ENCODE measurements at regions not wholly inside any gene's neighbourhood (a gene's known extent, or its start where the extent isn't known, plus 50 kb on each side); places are given as distances from the start of the nearest gene placed in this dataset.

GRCh38 chr3:23113455-23114171 lies 89.5 kb upstream of the UBE2E2 start:
- DNase-seq, result no peak
- Mint-ChIP-seq H3K4me3 (ENCODE audit: low read depth, unreplicated experiment) (no peak overlapping the region), H3K27ac (ENCODE audit: unreplicated experiment) (no peak overlapping the region), H3K36me3 (ENCODE audit: insufficient read depth, unreplicated experiment) (no peaks in the 10 kb centered on the region), H3K4me1 (ENCODE audit: low read depth, unreplicated experiment) (peaks cover 16% of the 10 kb centered on the region), H3K9me3 (ENCODE audit: low read depth, unreplicated experiment) (no peaks in the 10 kb centered on the region), H3K27me3 (ENCODE audit: unreplicated experiment) (peaks cover 79% of the 10 kb centered on the region)
- no peak for TF ChIP-seq CTCF (IDR thresholded peaks at IDR 0.05; ENCODE audit: unreplicated experiment)
- intact Hi-C loops (cut with micrococcal nuclease; ENCODE audit: unreplicated experiment), result no loop called here
- CTCF ChIA-PET, result interaction anchor here (0.7 kb wide), 1 partner anchor 580 kb away, joined by 3 read pairs; no protein-coding TSS in a partner anchor
- BruUV-seq (replicated peaks), result no TSS peak

- H3K4me1 Mint-ChIP-seq (ENCODE audit: low read depth, unreplicated experiment), result peaks cover 16% of the 10 kb centered on the region
- CTCF ChIA-PET, result no interaction called here
- BruUV-seq (replicated peaks), result no TSS peak
- intact Hi-C loops (cut with micrococcal nuclease; ENCODE audit: unreplicated experiment), result no loop called here
- no peaks in the 10 kb centered on the region for H3K9me3 Mint-ChIP-seq (ENCODE audit: low read depth, unreplicated experiment)
- H3K36me3 Mint-ChIP-seq (ENCODE audit: insufficient read depth, unreplicated experiment), result no peaks in the 10 kb centered on the region
- no peak for DNase-seq
- H3K27me3 Mint-ChIP-seq (ENCODE audit: unreplicated experiment), result peaks cover 79% of the 10 kb centered on the region
- no peak for TF ChIP-seq CTCF (IDR thresholded peaks at IDR 0.05; ENCODE audit: unreplicated experiment)
- H3K27ac Mint-ChIP-seq (ENCODE audit: unreplicated experiment), result no peak overlapping the region
- H3K4me3 Mint-ChIP-seq (ENCODE audit: low read depth, unreplicated experiment), result no peak overlapping the region
Measured at GRCh38 chr3:23114432-23114831, 88.7 kb upstream of the UBE2E2 start.

- DNase-seq, result no peak
- Mint-ChIP-seq H3K36me3 (ENCODE audit: insufficient read depth, unreplicated experiment) (no peaks in the 10 kb centered on the region), H3K27ac (ENCODE audit: unreplicated experiment) (no peak overlapping the region), H3K9me3 (ENCODE audit: low read depth, unreplicated experiment) (no peaks in the 10 kb centered on the region), H3K4me3 (ENCODE audit: low read depth, unreplicated experiment) (no peak overlapping the region), H3K27me3 (ENCODE audit: unreplicated experiment) (peaks cover 79% of the 10 kb centered on the region), H3K4me1 (ENCODE audit: low read depth, unreplicated experiment) (peaks cover 16% of the 10 kb centered on the region)
- intact Hi-C loops (cut with micrococcal nuclease; ENCODE audit: unreplicated experiment), result loop anchor here (5.0 kb wide), 1 partner anchor 627 kb away; no protein-coding TSS in a partner anchor
- TF ChIP-seq CTCF (IDR thresholded peaks at IDR 0.05; ENCODE audit: unreplicated experiment), result no peak
- CTCF ChIA-PET, result interaction anchor here (0.6 kb wide), 1 partner anchor 630 kb away, joined by 3 read pairs; no protein-coding TSS in a partner anchor
- no TSS peak for BruUV-seq (replicated peaks)
Measured at GRCh38 chr3:23115171-23115877, 87.8 kb upstream of the UBE2E2 start.

- intact Hi-C loops (cut with micrococcal nuclease; ENCODE audit: unreplicated experiment), result loop anchor here (5.0 kb wide), 1 partner anchor 626 kb away; no protein-coding TSS in a partner anchor
- Mint-ChIP-seq H3K27ac (ENCODE audit: unreplicated experiment) (no peak overlapping the region), H3K9me3 (ENCODE audit: low read depth, unreplicated experiment) (no peaks in the 10 kb centered on the region), H3K27me3 (ENCODE audit: unreplicated experiment) (peaks cover 79% of the 10 kb centered on the region), H3K4me1 (ENCODE audit: low read depth, unreplicated experiment) (peaks cover 16% of the 10 kb centered on the region), H3K36me3 (ENCODE audit: insufficient read depth, unreplicated experiment) (no peaks in the 10 kb centered on the region), H3K4me3 (ENCODE audit: low read depth, unreplicated experiment) (no peak overlapping the region)
- no TSS peak for BruUV-seq (replicated peaks)
- TF ChIP-seq CTCF (IDR thresholded peaks at IDR 0.05; ENCODE audit: unreplicated experiment), result no peak
- no peak for DNase-seq
- CTCF ChIA-PET, result no interaction called here
Measured at GRCh38 chr3:23116081-23116837, 86.9 kb upstream of the UBE2E2 start.

Data from Calu3 (cell line).